CD14-positive monocyte (primary cell): ENCODE measurements at regions not wholly inside any gene's neighbourhood (a gene's known extent, or its start where the extent isn't known, plus 50 kb on each side); places are given as distances from the start of the nearest gene placed in this dataset.

Source experiments
- DNase-seq, 3 donors: peaks; one replicate each; pipeline ENCODE4 v3.0.0-alpha.2; 2011 to 2022
- H2AFZ ChIP-seq: 2 replicates; pipeline ENCODE4 v1.6.0; 2012; ENCODE audit warnings: mild to moderate bottlenecking, low read depth, low read length, inconsistent platforms; ENCODE audit not compliant: insufficient read depth, poor library complexity, severe bottlenecking
- H3K27ac ChIP-seq, 2 donors: 1 replicate in 1 of 2; 2 replicates in 1 of 2; pipeline ENCODE4 v1.5.1; 2012 to 2013; ENCODE audit warnings: low read length in 2 of 2, control low read depth in 1 of 2, inconsistent platforms in 1 of 2, low read depth in 1 of 2, mild to moderate bottlenecking in 1 of 2
- H3K27me3 ChIP-seq, 2 donors: one replicate each; pipeline versions ENCODE4 v1.6.0 to v1.6.1; 2011 to 2013; ENCODE audit warnings: low read length in 2 of 2; ENCODE audit not compliant: control insufficient read depth in 2 of 2, insufficient read depth in 2 of 2
- H3K36me3 ChIP-seq, 2 donors: replicated peaks in 1 of 2; 1 replicate in 1 of 2; 2 replicates in 1 of 2; pipeline versions ENCODE4 v1.5.1 to v1.6.1; 2012 to 2013; ENCODE audit warnings: low read length in 2 of 2, control low read depth in 1 of 2, inconsistent platforms in 1 of 2, mild to moderate bottlenecking in 1 of 2; ENCODE audit not compliant: insufficient read depth in 2 of 2, control insufficient read depth in 1 of 2
- H3K4me1 ChIP-seq, 2 donors: 1 replicate in 1 of 2; 2 replicates in 1 of 2; pipeline versions ENCODE4 v1.5.1 to v1.6.1; 2012 to 2013; ENCODE audit warnings: low read length in 2 of 2, control low read depth in 1 of 2, inconsistent platforms in 1 of 2, mild to moderate bottlenecking in 1 of 2, moderate library complexity in 1 of 2; ENCODE audit not compliant: insufficient read depth in 2 of 2, control insufficient read depth in 1 of 2
- H3K4me2 ChIP-seq: replicated peaks from 2 replicates; pipeline ENCODE3; 2012; ENCODE audit warnings: low read length, moderate library complexity, mild to moderate bottlenecking; ENCODE audit not compliant: poor library complexity, severe bottlenecking; ENCODE audit errors: extremely low read depth
- H3K4me3 ChIP-seq, 3 experiments: fragments of 200-600 bp in 1 of 3; sonication (generic) in 1 of 3; replicated peaks in 1 of 3; 1 replicate in 2 of 3; 2 replicates in 1 of 3; pipeline ENCODE4 v1.5.1; 2011 to 2013; ENCODE audit warnings: low read length in 3 of 3, mild to moderate bottlenecking in 3 of 3, control low read depth in 2 of 3, low read depth in 2 of 3, inconsistent platforms in 1 of 3, moderate library complexity in 1 of 3
- H3K79me2 ChIP-seq: 2 replicates; pipeline ENCODE4 v1.6.0; 2012; ENCODE audit warnings: mild to moderate bottlenecking, control low read depth, inconsistent platforms, low read length, moderate library complexity; ENCODE audit not compliant: insufficient read depth
- H3K9ac ChIP-seq: 2 replicates; pipeline ENCODE4 v1.6.0; 2017; ENCODE audit warnings: low read length, mild to moderate bottlenecking; ENCODE audit not compliant: insufficient read depth, poor library complexity, severe bottlenecking
- H3K9me3 ChIP-seq, 2 donors: replicated peaks in 1 of 2; 1 replicate in 1 of 2; 2 replicates in 1 of 2; pipeline versions ENCODE4 v1.5.1 to v1.6.1; 2012 to 2013; ENCODE audit warnings: low read length in 2 of 2, control low read depth in 1 of 2; ENCODE audit not compliant: control insufficient read depth in 1 of 2, insufficient read depth in 1 of 2
- H4K20me1 ChIP-seq: 2 replicates; pipeline ENCODE4 v1.6.0; 2012; ENCODE audit warnings: mild to moderate bottlenecking, low read length, control low read depth, moderate library complexity; ENCODE audit not compliant: insufficient read depth
- H3K27ac Mint-ChIP-seq, 7 donors: one replicate each; pipeline ENCODE4 v1.8.0; 2020; ENCODE audit warnings: mild to moderate bottlenecking in 7 of 7, mixed read lengths in 7 of 7, moderate library complexity in 6 of 7, inconsistent platforms in 2 of 7
- H3K27me3 Mint-ChIP-seq, 3 donors: one replicate each; pipeline ENCODE4 v1.8.0; 2021 to 2022; ENCODE audit warnings: low read depth in 3 of 3, mild to moderate bottlenecking in 3 of 3, mixed read lengths in 3 of 3, moderate library complexity in 3 of 3, inconsistent platforms in 1 of 3
- H3K36me3 Mint-ChIP-seq, 2 donors: one replicate each; pipeline ENCODE4 v1.8.0; 2020; ENCODE audit warnings: mixed read lengths in 2 of 2, inconsistent platforms in 1 of 2, mild to moderate bottlenecking in 1 of 2
- H3K4me1 Mint-ChIP-seq: one replicate; pipeline ENCODE4 v1.8.0; 2020; ENCODE audit warnings: mild to moderate bottlenecking, mixed read lengths
- H3K4me3 Mint-ChIP-seq, 2 donors: one replicate each; pipeline ENCODE4 v1.8.0; 2020; ENCODE audit warnings: mild to moderate bottlenecking in 2 of 2, mixed read lengths in 2 of 2, moderate library complexity in 1 of 2
- H3K9me3 Mint-ChIP-seq, 7 donors: one replicate each; pipeline ENCODE4 v1.8.0; 2020 to 2022; ENCODE audit warnings: mixed read lengths in 7 of 7, mild to moderate bottlenecking in 6 of 7, moderate library complexity in 6 of 7, inconsistent platforms in 2 of 7
- CTCF ChIP-seq: fragments of 200-600 bp; IDR thresholded peaks from one replicate; pipeline ENCODE4 v1.8.0; 2022; ENCODE audit warnings: antibody characterized with exemption, mild to moderate bottlenecking
- WGBS: methylation state at CpG from one replicate; pipeline ENCODE4 v1.1.5; 2013; ENCODE audit warnings: missing lambda C conversion rate; ENCODE audit not compliant: insufficient coverage; 5-methylcytosine and 5-hydroxymethylcytosine counted together
- intact Hi-C, 2 donors: fragments of 100-400 bp; cut with micrococcal nuclease; formaldehyde crosslinking; loops; one replicate each; pipeline versions ENCODE4 v1.15.0 to v1.15.1; 2023

- H3K9ac ChIP-seq, result no peak overlapping the region
- no peaks in the 10 kb centered on the region for H3K4me1 Mint-ChIP-seq
- H3K79me2 ChIP-seq, result no peaks in the 10 kb centered on the region
- intact Hi-C loops, result no loop called here
- H3K27ac Mint-ChIP-seq, result no peak overlapping the region
- no peaks in the 10 kb centered on the region for H3K27me3 ChIP-seq
- H3K27ac ChIP-seq, result no peak overlapping the region
- no peak overlapping the region for H2AFZ ChIP-seq
- H3K36me3 ChIP-seq, result no peaks in the 10 kb centered on the region
- peaks cover 0 to 1% (median 0%) of the 10 kb centered on the region in 3 donors for H3K27me3 Mint-ChIP-seq
- no peaks in the 10 kb centered on the region for H4K20me1 ChIP-seq
- peaks cover 0 to 6% (median 2%) of the 10 kb centered on the region in 7 donors for H3K9me3 Mint-ChIP-seq
- no peaks in the 10 kb centered on the region for H3K36me3 Mint-ChIP-seq
- no peak for TF ChIP-seq CTCF
- no peak for DNase-seq
- WGBS, result 100% methylated on average over 1 of the region's 1 CpG
- no peak overlapping the region for H3K4me2 ChIP-seq
- H3K4me3 ChIP-seq, result no peak overlapping the region
- H3K4me1 ChIP-seq, result no peaks in the 10 kb centered on the region
- H3K9me3 ChIP-seq, result no peaks in the 10 kb centered on the region
- H3K4me3 Mint-ChIP-seq, result no peak overlapping the region
Measured at GRCh38 chr12:77600468-77600843, 230.2 kb upstream of the NAV3 start.

- no peaks in the 10 kb centered on the region for H3K36me3 ChIP-seq
- intact Hi-C loops, result no loop called here
- Mint-ChIP-seq H3K4me3 (no peak overlapping the region), H3K4me1 (no peaks in the 10 kb centered on the region), H3K27me3 (peaks cover 0 to 1% (median 0%) of the 10 kb centered on the region in 3 donors), H3K27ac (no peak overlapping the region), H3K36me3 (no peaks in the 10 kb centered on the region), H3K9me3 (peaks cover 0 to 6% (median 2%) of the 10 kb centered on the region in 7 donors)
- no peak for DNase-seq
- no peak for TF ChIP-seq CTCF
- H3K27ac ChIP-seq, result no peak overlapping the region
- no peaks in the 10 kb centered on the region for H3K9me3 ChIP-seq
- no peaks in the 10 kb centered on the region for H3K4me1 ChIP-seq
- no peaks in the 10 kb centered on the region for H3K27me3 ChIP-seq
- H4K20me1 ChIP-seq, result no peaks in the 10 kb centered on the region
- no peak overlapping the region for H3K9ac ChIP-seq
- no peak overlapping the region for H3K4me3 ChIP-seq
- H3K4me2 ChIP-seq, result no peak overlapping the region
- H2AFZ ChIP-seq, result no peak overlapping the region
- no peaks in the 10 kb centered on the region for H3K79me2 ChIP-seq
Measured at GRCh38 chr12:77599782-77600467, 230.8 kb upstream of the NAV3 start.
